Nephron (organoid): ENCODE measurements at regions not wholly inside any gene's neighbourhood (a gene's known extent, or its start where the extent isn't known, plus 50 kb on each side); places are given as distances from the start of the nearest gene placed in this dataset.
"Not testable (repeated sequence)": the region's sequence is repeated elsewhere in the genome, so short reads cannot be mapped to it uniquely, and the experiment has no call there.

Experiments
- H3K27ac Mint-ChIP-seq, 3 experiments: 2 replicates each; pipeline ENCODE4 v1.8.0; 2020; ENCODE audit warnings: mixed read lengths in 3 of 3, mild to moderate bottlenecking in 2 of 3, moderate library complexity in 1 of 3
- H3K27me3 Mint-ChIP-seq: 2 replicates; pipeline ENCODE4 v1.8.0; 2021; ENCODE audit warnings: low read depth, mild to moderate bottlenecking, moderate library complexity, mixed read lengths
- H3K36me3 Mint-ChIP-seq: 2 replicates; pipeline ENCODE4 v1.8.0; 2020; ENCODE audit warnings: low read depth, mixed read lengths
- H3K4me1 Mint-ChIP-seq: 2 replicates; pipeline ENCODE4 v1.8.0; 2020; ENCODE audit warnings: mixed read lengths
- H3K4me3 Mint-ChIP-seq, 3 experiments: 2 replicates each; pipeline ENCODE4 v1.8.0; 2020; ENCODE audit warnings: mild to moderate bottlenecking in 3 of 3, mixed read lengths in 3 of 3, moderate library complexity in 2 of 3
- H3K9me3 Mint-ChIP-seq: 2 replicates; pipeline ENCODE4 v1.8.0; 2020; ENCODE audit warnings: mixed read lengths
- TF ChIP-seq, protein P1 (sequence below), 3 experiments: fragments of 200-600 bp; sonication (generic); IDR thresholded peaks; one replicate each; pipeline ENCODE4 v1.5.0; 2021; ENCODE audit warnings: antibody characterized with exemption in 3 of 3; ENCODE audit not compliant: unreplicated experiment in 3 of 3

DNA sequence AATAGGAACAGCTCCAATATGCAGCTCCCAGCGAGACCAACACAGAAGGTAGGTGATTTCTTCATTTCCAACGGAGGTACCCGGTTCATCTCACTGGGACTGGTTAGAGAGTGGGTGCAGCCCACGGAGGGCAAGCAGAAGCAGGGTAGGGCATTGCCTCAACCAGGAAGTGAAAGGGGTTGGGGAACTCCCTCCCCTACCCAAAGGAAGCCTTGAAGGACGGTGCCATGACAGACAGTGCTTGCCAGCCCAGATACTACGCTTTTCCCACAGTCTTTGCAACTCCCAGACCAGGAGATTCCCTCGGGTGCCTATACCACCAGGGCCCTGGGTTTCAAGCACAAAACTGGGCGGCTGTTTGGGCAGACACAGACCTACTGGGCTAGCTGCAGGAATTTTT lies 576.9 kb upstream of the NECTIN3 start:
- H3K27me3 Mint-ChIP-seq: peaks cover 9% of the 10 kb centered on the region
- no peaks in the 10 kb centered on the region for H3K36me3 Mint-ChIP-seq
- peaks cover 24% of the 10 kb centered on the region for H3K4me1 Mint-ChIP-seq
- no peak overlapping the region for H3K4me3 Mint-ChIP-seq
- H3K27ac Mint-ChIP-seq: no peak overlapping the region
- peaks cover 10% of the 10 kb centered on the region for H3K9me3 Mint-ChIP-seq
- TF ChIP-seq, protein P1, sequence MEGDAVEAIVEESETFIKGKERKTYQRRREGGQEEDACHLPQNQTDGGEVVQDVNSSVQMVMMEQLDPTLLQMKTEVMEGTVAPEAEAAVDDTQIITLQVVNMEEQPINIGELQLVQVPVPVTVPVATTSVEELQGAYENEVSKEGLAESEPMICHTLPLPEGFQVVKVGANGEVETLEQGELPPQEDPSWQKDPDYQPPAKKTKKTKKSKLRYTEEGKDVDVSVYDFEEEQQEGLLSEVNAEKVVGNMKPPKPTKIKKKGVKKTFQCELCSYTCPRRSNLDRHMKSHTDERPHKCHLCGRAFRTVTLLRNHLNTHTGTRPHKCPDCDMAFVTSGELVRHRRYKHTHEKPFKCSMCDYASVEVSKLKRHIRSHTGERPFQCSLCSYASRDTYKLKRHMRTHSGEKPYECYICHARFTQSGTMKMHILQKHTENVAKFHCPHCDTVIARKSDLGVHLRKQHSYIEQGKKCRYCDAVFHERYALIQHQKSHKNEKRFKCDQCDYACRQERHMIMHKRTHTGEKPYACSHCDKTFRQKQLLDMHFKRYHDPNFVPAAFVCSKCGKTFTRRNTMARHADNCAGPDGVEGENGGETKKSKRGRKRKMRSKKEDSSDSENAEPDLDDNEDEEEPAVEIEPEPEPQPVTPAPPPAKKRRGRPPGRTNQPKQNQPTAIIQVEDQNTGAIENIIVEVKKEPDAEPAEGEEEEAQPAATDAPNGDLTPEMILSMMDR (IDR thresholded peaks at IDR 0.05; ENCODE audit: unreplicated experiment in 3 of 3): no peak

GRCh38 chr3:110495201-110495927 lies 576.3 kb upstream of the NECTIN3 start:
- Mint-ChIP-seq H3K36me3 (no peaks in the 10 kb centered on the region), H3K27me3 (peaks cover 9% of the 10 kb centered on the region), H3K4me3 (no peak overlapping the region), H3K9me3 (peaks cover 7% of the 10 kb centered on the region), H3K27ac (no peak overlapping the region), H3K4me1 (peaks cover 24% of the 10 kb centered on the region)
- TF ChIP-seq, protein P1 (IDR thresholded peaks at IDR 0.05; ENCODE audit: unreplicated experiment in 3 of 3): no peak

DNA sequence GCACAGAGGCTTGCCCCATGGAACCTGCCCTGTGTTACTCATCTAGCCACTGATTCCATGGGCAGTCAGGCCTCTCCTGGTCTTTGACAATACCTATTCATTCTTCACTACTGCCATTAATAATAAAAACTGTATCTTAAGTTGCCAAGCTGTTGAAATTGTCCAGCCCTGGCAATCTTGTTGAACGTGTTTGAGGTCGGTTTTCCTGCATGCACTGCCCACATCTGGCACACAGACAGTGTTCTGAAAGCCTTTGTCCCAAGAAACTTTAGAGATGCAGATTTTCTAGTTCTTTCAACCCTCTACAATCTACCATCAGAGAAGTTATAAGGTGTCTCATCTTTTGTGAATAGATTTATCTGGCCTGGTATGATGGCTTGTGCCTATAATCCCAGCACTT lies 567.2 kb upstream of the NECTIN3 start:
- no peak overlapping the region for H3K27ac Mint-ChIP-seq
- TF ChIP-seq, protein P1 (IDR thresholded peaks at IDR 0.05; ENCODE audit: unreplicated experiment in 3 of 3): no peak
- no peak overlapping the region for H3K4me3 Mint-ChIP-seq
- no peaks in the 10 kb centered on the region for H3K27me3 Mint-ChIP-seq
- no peaks in the 10 kb centered on the region for H3K4me1 Mint-ChIP-seq
- H3K36me3 Mint-ChIP-seq: no peaks in the 10 kb centered on the region
- peaks cover 24% of the 10 kb centered on the region for H3K9me3 Mint-ChIP-seq

DNA sequence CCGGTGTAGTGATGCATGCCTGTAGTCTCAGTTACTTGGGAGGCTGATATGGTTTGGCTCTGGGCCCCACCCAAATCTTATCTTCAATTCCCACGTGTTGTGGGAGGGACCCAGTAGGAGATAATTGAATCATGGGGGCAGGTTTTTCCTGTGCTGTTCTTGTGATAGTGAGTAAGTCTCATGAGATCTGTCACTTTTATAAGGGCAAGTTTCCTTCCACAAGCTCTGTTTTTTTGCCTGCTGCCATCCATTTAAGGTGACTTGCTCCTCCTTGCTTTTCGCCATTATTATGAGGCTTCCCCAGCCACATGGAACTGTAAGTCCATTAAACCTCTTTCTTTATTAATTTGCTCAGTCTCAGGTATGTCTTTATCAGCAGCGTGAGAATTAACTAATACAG lies 566.7 kb upstream of the NECTIN3 start:
- TF ChIP-seq, protein P1 (IDR thresholded peaks at IDR 0.05; ENCODE audit: unreplicated experiment in 3 of 3): no peak
- H3K27me3 Mint-ChIP-seq: no peaks in the 10 kb centered on the region
- H3K4me3 Mint-ChIP-seq: no peak overlapping the region
- no peaks in the 10 kb centered on the region for H3K4me1 Mint-ChIP-seq
- H3K27ac Mint-ChIP-seq: no peak overlapping the region
- peaks cover 28% of the 10 kb centered on the region for H3K9me3 Mint-ChIP-seq
- no peaks in the 10 kb centered on the region for H3K36me3 Mint-ChIP-seq

DNA sequence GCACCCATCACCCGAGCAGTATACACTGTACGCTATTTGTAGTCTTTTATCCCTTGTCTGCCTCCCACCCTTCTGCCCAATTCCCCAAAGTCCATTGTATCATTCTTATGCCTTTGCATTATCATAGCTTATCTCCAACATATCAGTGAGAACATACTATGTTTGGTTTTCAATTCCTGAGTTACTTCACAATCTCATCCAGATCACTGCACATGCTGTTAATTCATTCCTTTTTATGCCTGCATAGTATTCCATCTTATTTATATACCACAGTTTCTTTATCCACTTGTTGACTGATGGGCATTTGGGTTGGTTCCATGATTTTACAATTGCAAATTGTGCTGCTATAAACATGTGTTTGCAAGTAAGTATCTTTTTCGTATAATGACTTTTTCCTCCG lies 564.7 kb upstream of the NECTIN3 start:
- Mint-ChIP-seq H3K36me3 (no peaks in the 10 kb centered on the region), H3K27ac (no peak overlapping the region), H3K9me3 (peaks cover 38% of the 10 kb centered on the region), H3K4me3 (no peak overlapping the region), H3K4me1 (no peaks in the 10 kb centered on the region), H3K27me3 (no peaks in the 10 kb centered on the region)
- TF ChIP-seq, protein P1 (IDR thresholded peaks at IDR 0.05; ENCODE audit: unreplicated experiment in 3 of 3): no peak

DNA sequence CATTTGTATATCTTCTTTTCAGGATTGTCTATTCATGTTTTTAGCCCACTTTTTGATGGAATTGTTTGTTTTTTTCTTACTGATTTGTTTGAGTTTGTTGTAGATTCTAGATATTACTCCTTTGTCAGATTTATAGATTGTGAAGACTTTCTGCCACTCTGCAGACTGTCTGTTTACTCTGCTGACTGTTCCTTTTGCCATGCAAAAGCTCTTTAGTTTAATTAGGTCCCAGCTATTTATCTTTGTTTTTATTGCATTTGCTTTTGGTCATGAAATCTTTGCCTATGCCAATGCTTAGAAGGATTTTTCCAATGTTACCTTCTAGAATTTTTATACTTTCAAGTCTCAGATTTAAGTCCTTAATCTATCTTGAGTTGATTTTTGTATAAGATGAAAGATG lies 564.0 kb upstream of the NECTIN3 start:
- H3K27me3 Mint-ChIP-seq, H3K27ac Mint-ChIP-seq, H3K4me3 Mint-ChIP-seq, H3K36me3 Mint-ChIP-seq, H3K4me1 Mint-ChIP-seq: not testable (repeated sequence)
- H3K9me3 Mint-ChIP-seq: peaks cover 38% of the 10 kb centered on the region
